Adrenal gland (tissue), 5 donors: ENCODE measurements at regions not wholly inside any gene's neighbourhood (a gene's known extent, or its start where the extent isn't known, plus 50 kb on each side); places are given as distances from the start of the nearest gene placed in this dataset.

Experiments
- POLR2A ChIP-seq, 2 donors: fragments of 450-650 bp; IDR thresholded peaks; one replicate each; pipeline ENCODE4 v1.6.1; 2017; ENCODE audit warnings: antibody characterized with exemption in 2 of 2, mild to moderate bottlenecking in 2 of 2, moderate library complexity in 1 of 2
- TF ChIP-seq, protein P1 (sequence below), 6 experiments: fragments of 450-650 bp in 4 of 6; fragments of 200-600 bp in 2 of 6; sonication (generic) in 1 of 6; IDR thresholded peaks; 1 replicate in 5 of 6; 2 replicates in 1 of 6; pipeline versions ENCODE4 v1.5.1 to v1.8.0; 2016 to 2021; ENCODE audit warnings: antibody characterized with exemption in 6 of 6, mild to moderate bottlenecking in 2 of 6, moderate library complexity in 1 of 6
- donor health status: DM: no; HTN: no; CAD: no.

DNA sequence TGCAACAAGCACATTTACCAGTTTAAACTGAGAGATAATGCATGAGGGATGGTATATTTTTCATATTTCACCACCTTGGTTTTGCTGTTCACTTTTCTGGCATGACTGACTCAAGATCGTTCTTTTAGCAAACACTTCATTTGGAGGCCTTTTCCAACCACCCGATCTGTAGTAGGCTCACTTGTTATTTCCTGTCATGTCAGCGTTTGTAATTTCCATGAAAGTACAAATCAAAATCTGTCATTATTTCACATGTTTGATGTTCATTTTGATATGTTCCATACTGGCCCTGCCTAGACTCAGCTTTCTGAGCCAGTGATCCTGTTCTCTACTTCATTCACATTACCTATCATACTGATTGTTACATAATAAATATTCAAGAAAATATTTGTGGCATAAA, 1888.3 kb upstream of the PCDH7 start:
- TF ChIP-seq, protein P1, sequence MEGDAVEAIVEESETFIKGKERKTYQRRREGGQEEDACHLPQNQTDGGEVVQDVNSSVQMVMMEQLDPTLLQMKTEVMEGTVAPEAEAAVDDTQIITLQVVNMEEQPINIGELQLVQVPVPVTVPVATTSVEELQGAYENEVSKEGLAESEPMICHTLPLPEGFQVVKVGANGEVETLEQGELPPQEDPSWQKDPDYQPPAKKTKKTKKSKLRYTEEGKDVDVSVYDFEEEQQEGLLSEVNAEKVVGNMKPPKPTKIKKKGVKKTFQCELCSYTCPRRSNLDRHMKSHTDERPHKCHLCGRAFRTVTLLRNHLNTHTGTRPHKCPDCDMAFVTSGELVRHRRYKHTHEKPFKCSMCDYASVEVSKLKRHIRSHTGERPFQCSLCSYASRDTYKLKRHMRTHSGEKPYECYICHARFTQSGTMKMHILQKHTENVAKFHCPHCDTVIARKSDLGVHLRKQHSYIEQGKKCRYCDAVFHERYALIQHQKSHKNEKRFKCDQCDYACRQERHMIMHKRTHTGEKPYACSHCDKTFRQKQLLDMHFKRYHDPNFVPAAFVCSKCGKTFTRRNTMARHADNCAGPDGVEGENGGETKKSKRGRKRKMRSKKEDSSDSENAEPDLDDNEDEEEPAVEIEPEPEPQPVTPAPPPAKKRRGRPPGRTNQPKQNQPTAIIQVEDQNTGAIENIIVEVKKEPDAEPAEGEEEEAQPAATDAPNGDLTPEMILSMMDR (IDR thresholded peaks at IDR 0.05) = no peak
- TF ChIP-seq POLR2A (IDR thresholded peaks at IDR 0.05) = no peak
